GM12864 (cell line): ENCODE measurements at regions not wholly inside any gene's neighbourhood (a gene's known extent, or its start where the extent isn't known, plus 50 kb on each side); places are given as distances from the start of the nearest gene placed in this dataset.

Experiments
- DNase-seq: peaks from one replicate; pipeline ENCODE4 v3.0.0-alpha.2; 2011; ENCODE audit warnings: low read depth
- H3K4me3 ChIP-seq: 2 replicates; pipeline ENCODE4 v1.5.1; 2011; ENCODE audit warnings: mild to moderate bottlenecking, low read depth, low read length, control low read depth
- CTCF ChIP-seq: IDR thresholded peaks from 2 replicates; pipeline ENCODE4 v1.5.1; 2011; ENCODE audit warnings: low read depth, mild to moderate bottlenecking, moderate library complexity, low read length, control low read depth, inconsistent platforms; ENCODE audit errors: missing control alignments

- DNase-seq = no peak
- TF ChIP-seq CTCF = no peak
- no peak overlapping the region for H3K4me3 ChIP-seq
Measured at GRCh38 chr16:52861614-52862022, 191.1 kb downstream of the CHD9NB start.

- H3K4me3 ChIP-seq = no peak overlapping the region
- no peak for DNase-seq
- no peak for TF ChIP-seq CTCF
Measured at GRCh38 chr16:52855463-52855862, 197.2 kb downstream of the CHD9NB start.

GRCh38 chr16:52852978-52853377, 199.7 kb downstream of the CHD9NB start:
- DNase-seq = no peak
- no peak for TF ChIP-seq CTCF
- H3K4me3 ChIP-seq = no peak overlapping the region

- TF ChIP-seq CTCF = no peak
- H3K4me3 ChIP-seq = no peak overlapping the region
- DNase-seq = no peak
Measured at GRCh38 chr16:52851211-52851740, 201.4 kb downstream of the CHD9NB start.

GRCh38 chr16:52843381-52843780, 209.3 kb downstream of the CHD9NB start:
- TF ChIP-seq CTCF = no peak
- H3K4me3 ChIP-seq = no peak overlapping the region

GRCh38 chr16:52837251-52837650, 215.4 kb downstream of the CHD9NB start:
- DNase-seq = no peak
- TF ChIP-seq CTCF = no peak

More at GRCh38 chr16:52843381-52843780, 209.3 kb downstream of the CHD9NB start:
- no peak for DNase-seq

GRCh38 chr16:52834736-52835465, 217.8 kb downstream of the CHD9NB start:
- H3K4me3 ChIP-seq = no peak overlapping the region
- no peak for TF ChIP-seq CTCF
- no peak for DNase-seq

More at GRCh38 chr16:52837251-52837650, 215.4 kb downstream of the CHD9NB start:
- no peak overlapping the region for H3K4me3 ChIP-seq
